DOHH2 (cell line): ENCODE measurements at regions not wholly inside any gene's neighbourhood (a gene's known extent, or its start where the extent isn't known, plus 50 kb on each side); places are given as distances from the start of the nearest gene placed in this dataset.

Source experiments
- H3F3A ChIP-seq: fragments of 200-600 bp; sonication (generic), shearing (Covaris generic); 2 replicates; pipeline ENCODE4 v1.6.0; 2016; ENCODE audit warnings: antibody characterized with exemption, mild to moderate bottlenecking; ENCODE audit not compliant: control insufficient read depth, insufficient read depth
- H3K27ac ChIP-seq: fragments of 200-600 bp; sonication (generic); 2 replicates; pipeline ENCODE4 v1.5.1; 2014; ENCODE audit warnings: low read depth, mild to moderate bottlenecking, low read length, moderate library complexity
- H3K27me3 ChIP-seq: fragments of 200-600 bp; sonication (generic); 2 replicates; pipeline ENCODE4 v1.6.1; 2014; ENCODE audit warnings: mild to moderate bottlenecking, low read length, mixed read lengths; ENCODE audit not compliant: control insufficient read depth
- H3K36me3 ChIP-seq: fragments of 200-600 bp; sonication (generic); 2 replicates; pipeline ENCODE4 v1.6.1; 2014; ENCODE audit warnings: mild to moderate bottlenecking, low read length, moderate library complexity, mixed read lengths; ENCODE audit not compliant: control insufficient read depth
- H3K4me1 ChIP-seq: fragments of 200-600 bp; sonication (generic); 2 replicates; pipeline ENCODE4 v1.6.1; 2014; ENCODE audit warnings: mild to moderate bottlenecking, low read length, mixed read lengths; ENCODE audit not compliant: control insufficient read depth
- H3K4me2 ChIP-seq: fragments of 200-600 bp; sonication (generic); 2 replicates; pipeline ENCODE4 v1.6.0; 2014; ENCODE audit warnings: mild to moderate bottlenecking, low read length, moderate library complexity
- H3K4me3 ChIP-seq: fragments of 200-600 bp; sonication (generic); 2 replicates; pipeline ENCODE4 v1.5.1; 2014; ENCODE audit warnings: mild to moderate bottlenecking, low read length, mixed read lengths
- H3K79me2 ChIP-seq: fragments of 200-600 bp; sonication (generic); 2 replicates; pipeline ENCODE4 v1.6.1; 2014; ENCODE audit warnings: mild to moderate bottlenecking, low read length, mixed read lengths; ENCODE audit not compliant: control insufficient read depth
- H3K9me2 ChIP-seq: fragments of 200-600 bp; sonication (generic); replicated peaks from 2 replicates; pipeline ENCODE4 v1.6.1; 2014; ENCODE audit warnings: mild to moderate bottlenecking, low read length, mixed read lengths; ENCODE audit not compliant: control insufficient read depth
- H3K9me3 ChIP-seq: fragments of 200-600 bp; sonication (generic); 2 replicates; pipeline ENCODE4 v1.6.1; 2014; ENCODE audit warnings: antibody characterized with exemption, low read length, mixed read lengths; ENCODE audit not compliant: control insufficient read depth, insufficient read depth
- H4K20me1 ChIP-seq: fragments of 200-600 bp; sonication (generic); 2 replicates; pipeline ENCODE4 v1.6.0; 2014; ENCODE audit warnings: low read depth, mild to moderate bottlenecking, antibody characterized with exemption, low read length, moderate library complexity; ENCODE audit not compliant: control insufficient read depth, insufficient read depth
- CTCF ChIP-seq: fragments of 200-600 bp; sonication (generic); IDR thresholded peaks from one replicate; pipeline ENCODE4 v1.5.1; 2014; ENCODE audit warnings: antibody characterized with exemption, mild to moderate bottlenecking, low read depth, low read length; ENCODE audit not compliant: poor library complexity, severe bottlenecking
- EZH2phosphoT487 ChIP-seq: fragments of 200-600 bp; sonication (generic); IDR thresholded peaks from 2 replicates; pipeline ENCODE4 v1.6.1; 2017; ENCODE audit warnings: borderline replicate concordance, mild to moderate bottlenecking, antibody characterized with exemption, low read length, moderate library complexity, mixed read lengths

GRCh38 chr5:105828821-105829220, 1841.9 kb downstream of the EFNA5 start:
- Histone ChIP-seq H3K9me2 (no peaks in the 10 kb centered on the region), H3K4me1 (no peaks in the 10 kb centered on the region), H3K9me3 (no peaks in the 10 kb centered on the region; the same call in 1 of the 2 replicates), H3K27me3 (no peaks in the 10 kb centered on the region), H4K20me1 (no peaks in the 10 kb centered on the region), H3K4me2 (no peak overlapping the region), H3K79me2 (no peaks in the 10 kb centered on the region), H3K36me3 (no peaks in the 10 kb centered on the region), H3K27ac (no peak overlapping the region), H3K4me3 (no peak overlapping the region), H3F3A (no peaks in the 10 kb centered on the region)
- TF ChIP-seq EZH2phosphoT487 (no peak), CTCF (no peak)

GRCh38 chr5:105821800-105822199, 1848.9 kb downstream of the EFNA5 start:
- no peaks in the 10 kb centered on the region for H3K79me2 ChIP-seq
- no peaks in the 10 kb centered on the region for H3F3A ChIP-seq
- no peaks in the 10 kb centered on the region for H3K27me3 ChIP-seq
- no peaks in the 10 kb centered on the region for H3K9me3 ChIP-seq
- no peaks in the 10 kb centered on the region for H3K4me1 ChIP-seq
- no peak overlapping the region for H3K4me2 ChIP-seq
- no peak overlapping the region for H3K27ac ChIP-seq
- H4K20me1 ChIP-seq = no peaks in the 10 kb centered on the region
- TF ChIP-seq CTCF (no peak), EZH2phosphoT487 (no peak)
- no peaks in the 10 kb centered on the region for H3K9me2 ChIP-seq
- H3K4me3 ChIP-seq = no peak overlapping the region
- H3K36me3 ChIP-seq = no peaks in the 10 kb centered on the region

GRCh38 chr5:105817914-105818313, 1852.8 kb downstream of the EFNA5 start:
- Histone ChIP-seq H3F3A (no peaks in the 10 kb centered on the region), H3K4me2 (no peak overlapping the region), H3K27ac (no peak overlapping the region), H4K20me1 (no peaks in the 10 kb centered on the region), H3K9me3 (no peaks in the 10 kb centered on the region), H3K4me3 (no peak overlapping the region), H3K79me2 (no peaks in the 10 kb centered on the region), H3K36me3 (no peaks in the 10 kb centered on the region), H3K4me1 (no peaks in the 10 kb centered on the region), H3K9me2 (no peaks in the 10 kb centered on the region), H3K27me3 (no peaks in the 10 kb centered on the region)
- no peak for TF ChIP-seq CTCF
- no peak for TF ChIP-seq EZH2phosphoT487

GRCh38 chr5:105817416-105817815, 1853.3 kb downstream of the EFNA5 start:
- Histone ChIP-seq H3K36me3 (no peaks in the 10 kb centered on the region), H3K4me3 (no peak overlapping the region), H3K9me2 (no peaks in the 10 kb centered on the region), H3K4me1 (no peaks in the 10 kb centered on the region), H3K79me2 (no peaks in the 10 kb centered on the region), H3K27ac (no peak overlapping the region), H3K4me2 (no peak overlapping the region), H3K9me3 (no peaks in the 10 kb centered on the region), H3F3A (no peaks in the 10 kb centered on the region), H3K27me3 (no peaks in the 10 kb centered on the region), H4K20me1 (no peaks in the 10 kb centered on the region)
- TF ChIP-seq EZH2phosphoT487 (no peak), CTCF (no peak)
